ENCODE measurements at regions not wholly inside any gene's neighbourhood (a gene's known extent, or its start where the extent isn't known, plus 50 kb on each side); places are given as distances from the start of the nearest gene placed in this dataset.

DNA sequence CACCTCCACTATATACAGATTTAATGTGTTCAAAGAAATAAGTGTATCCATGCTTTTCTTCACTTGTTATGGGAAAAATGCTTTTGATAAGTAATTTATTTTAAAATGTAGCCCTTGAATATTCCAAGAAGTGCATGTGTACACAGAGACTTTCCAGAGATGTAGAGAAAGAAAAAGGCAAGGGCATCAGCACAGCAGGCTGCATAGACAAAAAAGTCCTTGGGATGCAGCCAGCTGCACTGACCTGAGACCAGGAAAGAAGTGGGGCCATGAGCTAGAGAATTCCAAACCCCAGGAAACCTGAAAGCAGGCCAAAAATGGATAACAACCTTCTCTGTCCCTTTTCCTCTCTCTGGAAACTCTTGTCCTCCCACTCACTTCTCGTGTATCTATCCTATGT, 51.6 kb upstream of the PRDM8 start:
- Mint-ChIP-seq H3K27me3 (ENCODE audit: low read depth) (peaks cover 2% of the 10 kb centered on the region), H3K4me1 (ENCODE audit: low read depth) (peaks cover 35% of the 10 kb centered on the region), H3K4me3 (no peak overlapping the region), H3K9me3 (no peaks in the 10 kb centered on the region), H3K27ac (no peak overlapping the region), H3K36me3 (ENCODE audit: low read depth) (peaks cover 10% of the 10 kb centered on the region)
- DNase-seq (ENCODE audit: low spot score) = no peak

DNA sequence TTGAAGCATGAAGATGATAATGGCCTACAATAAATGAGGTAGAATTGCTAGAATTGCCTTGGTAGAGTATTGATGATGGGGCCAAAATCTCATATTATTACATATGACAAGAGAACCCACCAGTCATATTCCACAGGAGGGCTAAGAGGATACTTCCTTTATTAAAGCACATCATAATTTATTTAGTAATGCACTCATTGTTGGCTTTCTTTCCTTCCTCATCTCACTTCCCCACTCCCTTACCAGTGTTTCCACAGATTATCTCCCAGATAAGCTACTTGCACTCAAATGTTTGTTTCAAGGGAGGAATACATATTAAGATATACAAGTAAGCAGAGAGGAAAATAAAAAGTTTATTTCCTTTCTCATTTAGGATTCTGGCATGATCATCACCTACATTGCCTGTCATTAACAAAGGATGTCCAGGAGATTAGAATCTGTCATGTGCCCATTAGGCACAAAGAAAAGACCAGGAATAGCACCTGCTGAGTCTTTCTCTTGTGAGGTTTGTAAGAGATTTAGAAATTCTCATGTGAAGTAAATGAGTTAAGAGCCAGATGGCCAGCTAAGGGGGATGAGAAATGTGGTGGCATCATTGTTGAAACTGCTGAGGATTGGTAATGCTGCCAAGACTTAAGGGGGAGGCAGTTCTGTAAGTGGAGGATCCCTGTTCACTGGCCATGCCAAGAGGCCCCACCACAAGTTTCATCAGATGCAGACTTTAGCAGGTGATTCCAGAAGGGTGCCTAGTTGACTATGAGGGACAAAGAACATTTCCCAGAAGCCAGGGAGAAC, 52.4 kb upstream of the PRDM8 start:
- H3K36me3 Mint-ChIP-seq (ENCODE audit: low read depth) = peaks cover 15% of the 10 kb centered on the region
- H3K27ac Mint-ChIP-seq = no peak overlapping the region
- no peaks in the 10 kb centered on the region for H3K9me3 Mint-ChIP-seq
- peaks cover 2% of the 10 kb centered on the region for H3K27me3 Mint-ChIP-seq (ENCODE audit: low read depth)
- DNase-seq (ENCODE audit: low spot score) = no peak
- H3K4me3 Mint-ChIP-seq = no peak overlapping the region
- peaks cover 42% of the 10 kb centered on the region for H3K4me1 Mint-ChIP-seq (ENCODE audit: low read depth)

DNA sequence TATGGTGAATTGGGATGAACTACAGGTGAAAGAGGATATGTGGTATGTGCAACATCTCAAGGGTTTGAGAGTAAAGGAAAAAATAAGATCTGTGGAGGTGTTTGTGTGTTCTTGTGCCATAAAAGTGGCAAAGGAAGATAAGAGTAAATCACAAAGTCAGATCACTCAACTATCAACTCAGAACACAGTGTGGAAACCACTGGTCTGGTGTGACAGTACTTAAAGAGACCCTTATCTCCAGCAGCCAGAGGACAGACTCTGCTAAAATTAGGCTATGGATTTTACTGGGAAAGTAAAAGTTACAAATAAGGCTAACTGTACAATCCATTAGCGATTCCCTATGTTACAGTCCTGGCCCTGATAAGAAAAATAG, 54.0 kb upstream of the PRDM8 start:
- no peak overlapping the region for H3K4me3 Mint-ChIP-seq
- peaks cover 55% of the 10 kb centered on the region for H3K4me1 Mint-ChIP-seq (ENCODE audit: low read depth)
- H3K27me3 Mint-ChIP-seq (ENCODE audit: low read depth) = no peaks in the 10 kb centered on the region
- no peaks in the 10 kb centered on the region for H3K9me3 Mint-ChIP-seq
- H3K27ac Mint-ChIP-seq = no peak overlapping the region
- no peak for DNase-seq (ENCODE audit: low spot score)
- H3K36me3 Mint-ChIP-seq (ENCODE audit: low read depth) = peaks cover 17% of the 10 kb centered on the region

DNA sequence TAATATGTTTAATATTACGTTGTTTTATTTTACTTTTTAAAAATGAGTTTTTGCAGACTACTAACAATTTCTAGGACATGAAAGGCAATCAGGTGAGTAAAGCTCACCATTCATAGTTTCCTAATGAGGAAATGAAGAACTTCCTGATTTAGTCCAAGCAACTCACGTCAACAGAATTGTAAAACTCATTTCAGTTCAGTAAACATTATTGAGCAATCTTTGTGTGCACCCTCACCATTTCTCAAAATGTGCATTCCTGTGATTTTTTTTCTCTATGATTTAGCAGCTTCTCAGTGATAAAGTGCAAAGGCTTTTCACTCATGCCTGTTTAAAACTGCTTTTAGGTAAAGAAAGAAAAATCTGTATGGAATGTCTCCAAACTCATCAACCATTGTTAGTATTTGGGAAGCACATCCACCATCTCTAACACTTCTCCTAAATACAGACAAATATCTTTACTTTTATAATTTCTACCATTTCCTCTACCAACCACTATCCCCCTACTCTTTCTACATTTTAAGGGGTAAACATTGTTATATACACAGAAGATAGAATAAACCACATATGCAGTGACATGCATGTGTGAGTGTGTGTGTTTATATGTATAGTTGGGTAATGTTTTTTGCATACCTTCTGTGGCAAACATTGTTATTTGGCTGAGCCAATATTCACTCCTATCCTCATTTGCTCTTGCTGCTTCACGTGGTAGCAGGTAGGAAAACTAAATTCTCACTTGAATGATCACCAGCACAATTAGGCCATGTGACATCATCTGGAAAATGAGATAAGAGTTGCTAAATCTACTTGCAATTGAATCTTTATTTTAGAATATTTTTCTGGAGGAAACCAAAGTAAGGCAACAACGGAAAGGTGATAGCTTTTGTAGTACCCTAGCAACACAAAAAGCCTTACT, 54.7 kb upstream of the PRDM8 start:
- H3K4me3 Mint-ChIP-seq = no peak overlapping the region
- H3K27ac Mint-ChIP-seq = no peak overlapping the region
- peaks cover 20% of the 10 kb centered on the region for H3K36me3 Mint-ChIP-seq (ENCODE audit: low read depth)
- H3K9me3 Mint-ChIP-seq = peaks cover 3% of the 10 kb centered on the region
- H3K27me3 Mint-ChIP-seq (ENCODE audit: low read depth) = no peaks in the 10 kb centered on the region
- H3K4me1 Mint-ChIP-seq (ENCODE audit: low read depth) = peaks cover 61% of the 10 kb centered on the region
- DNase-seq (ENCODE audit: low spot score) = no peak

DNA sequence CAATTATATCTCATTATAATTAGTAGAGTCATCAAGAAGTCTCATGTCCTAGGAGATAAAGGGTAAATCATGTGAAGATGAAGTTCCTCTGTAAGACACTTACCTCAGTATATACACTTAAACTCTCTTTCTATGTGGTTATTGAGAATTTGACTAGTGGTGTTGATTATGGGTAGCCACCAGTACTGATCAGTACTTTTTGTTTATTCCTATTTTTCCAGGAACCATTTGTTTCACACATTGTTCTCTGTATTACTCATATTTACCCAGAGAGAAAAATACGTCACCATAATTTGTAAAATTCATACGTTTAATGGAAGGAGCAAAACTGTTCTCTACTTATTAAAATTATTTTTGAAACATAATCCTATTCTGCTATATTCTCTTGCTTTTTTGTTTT, 55.8 kb upstream of the PRDM8 start:
- Mint-ChIP-seq H3K36me3 (ENCODE audit: low read depth) (peaks cover 24% of the 10 kb centered on the region), H3K4me1 (ENCODE audit: low read depth) (peaks cover 66% of the 10 kb centered on the region), H3K27me3 (ENCODE audit: low read depth) (no peaks in the 10 kb centered on the region), H3K9me3 (peaks cover 11% of the 10 kb centered on the region), H3K27ac (no peak overlapping the region), H3K4me3 (peak overlapping the region; percentile 27)
- no peak for DNase-seq (ENCODE audit: low spot score)

DNA sequence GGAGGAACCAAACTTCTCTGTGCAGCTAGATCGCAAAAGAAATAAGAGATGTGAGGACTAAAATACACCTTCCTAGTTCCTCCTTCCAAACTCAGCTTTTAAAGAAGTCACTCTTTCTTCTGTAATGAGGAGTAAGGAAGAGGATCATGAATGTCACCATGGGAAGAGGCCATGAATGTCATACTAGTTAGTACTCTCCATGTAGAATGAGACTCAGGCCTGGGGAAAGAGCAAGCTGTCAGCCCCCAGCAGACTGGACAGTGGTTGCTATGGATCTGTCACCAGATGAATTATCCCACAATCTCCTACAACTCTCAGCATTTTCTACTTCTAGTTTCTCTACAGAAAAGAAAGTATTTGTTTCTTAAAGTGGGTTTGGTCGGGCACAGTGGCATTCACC, 57.1 kb upstream of the PRDM8 start:
- peaks cover 30% of the 10 kb centered on the region for H3K36me3 Mint-ChIP-seq (ENCODE audit: low read depth)
- H3K9me3 Mint-ChIP-seq = peaks cover 16% of the 10 kb centered on the region
- no peak for DNase-seq (ENCODE audit: low spot score)
- peaks cover 71% of the 10 kb centered on the region for H3K4me1 Mint-ChIP-seq (ENCODE audit: low read depth)
- no peaks in the 10 kb centered on the region for H3K27me3 Mint-ChIP-seq (ENCODE audit: low read depth)
- peak overlapping the region; percentile 17 for H3K27ac Mint-ChIP-seq
- H3K4me3 Mint-ChIP-seq = no peak overlapping the region

DNA sequence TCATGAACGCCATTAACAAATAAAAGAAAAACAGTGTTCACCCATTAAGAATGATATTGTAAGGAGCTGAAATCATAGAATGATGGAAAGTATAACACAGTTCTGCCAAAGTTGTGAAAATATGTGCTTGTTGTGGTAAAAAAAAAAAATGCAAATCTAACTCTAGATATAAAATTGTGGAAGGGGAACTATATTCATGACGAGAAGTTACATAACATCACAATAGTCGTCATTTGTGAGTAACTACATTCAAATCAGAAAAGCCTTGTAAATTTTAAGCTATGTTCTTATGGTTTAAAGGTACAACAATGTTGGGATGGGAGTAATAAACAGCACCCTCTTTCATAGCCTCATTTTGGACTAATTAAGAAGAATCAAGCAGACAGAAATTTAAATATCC, 57.6 kb upstream of the PRDM8 start:
- Mint-ChIP-seq H3K4me1 (ENCODE audit: low read depth) (peaks cover 69% of the 10 kb centered on the region), H3K36me3 (ENCODE audit: low read depth) (peaks cover 30% of the 10 kb centered on the region), H3K27me3 (ENCODE audit: low read depth) (no peaks in the 10 kb centered on the region), H3K27ac (peak overlapping the region; percentile 78), H3K9me3 (peaks cover 16% of the 10 kb centered on the region), H3K4me3 (peak overlapping the region; percentile 19)
- no peak for DNase-seq (ENCODE audit: low spot score)

DNA sequence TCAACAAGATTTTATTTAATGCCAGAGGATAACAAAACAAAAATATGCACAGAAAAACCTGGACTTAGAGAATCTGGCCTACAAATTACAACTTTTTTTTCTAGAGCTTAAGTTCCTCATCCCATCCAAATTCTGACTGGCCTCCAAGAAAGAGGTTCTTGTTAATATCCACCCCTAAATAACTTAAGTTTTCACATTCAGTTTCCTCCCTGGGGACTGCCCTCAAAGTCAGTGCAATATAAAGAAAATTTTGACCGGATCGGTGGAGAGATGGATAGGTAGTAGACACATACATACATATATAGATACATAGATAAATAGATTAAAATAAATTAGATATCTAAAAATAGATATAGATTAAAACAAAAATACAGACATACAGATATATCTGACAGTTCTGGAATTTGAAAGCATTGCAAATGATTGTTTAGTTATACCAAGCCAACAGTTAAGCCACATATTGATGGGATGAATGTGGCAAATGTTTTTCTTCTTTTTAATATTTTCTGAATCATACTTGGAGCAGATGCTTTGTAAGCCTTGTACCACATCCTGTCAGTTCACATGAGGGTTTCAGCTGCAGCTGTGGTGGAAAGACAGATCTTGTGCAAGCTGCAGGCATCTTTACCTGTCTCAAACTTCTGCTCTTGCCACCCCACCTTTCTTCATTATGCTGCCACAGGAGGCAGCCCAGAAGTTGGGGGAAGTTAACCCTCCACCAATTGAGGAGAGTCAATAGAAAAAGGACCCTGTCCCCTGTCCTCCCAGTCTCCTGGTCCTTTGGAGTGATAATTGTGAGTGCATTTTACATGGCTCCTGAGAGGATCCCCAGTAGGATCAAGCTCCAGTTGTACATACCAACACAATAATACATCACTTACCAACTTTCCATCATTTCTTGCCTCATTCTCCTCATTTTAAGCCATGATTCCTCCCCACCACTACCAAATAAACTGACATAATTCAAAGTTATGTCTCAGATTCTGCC, 58.5 kb upstream of the PRDM8 start:
- Mint-ChIP-seq H3K4me3 (peak overlapping the region; percentile 62), H3K27ac (peak overlapping the region; percentile 78), H3K9me3 (peaks cover 16% of the 10 kb centered on the region), H3K36me3 (ENCODE audit: low read depth) (peaks cover 30% of the 10 kb centered on the region), H3K4me1 (ENCODE audit: low read depth) (peaks cover 69% of the 10 kb centered on the region), H3K27me3 (ENCODE audit: low read depth) (no peaks in the 10 kb centered on the region)
- peak; percentile 68 for DNase-seq (ENCODE audit: low spot score)

DNA sequence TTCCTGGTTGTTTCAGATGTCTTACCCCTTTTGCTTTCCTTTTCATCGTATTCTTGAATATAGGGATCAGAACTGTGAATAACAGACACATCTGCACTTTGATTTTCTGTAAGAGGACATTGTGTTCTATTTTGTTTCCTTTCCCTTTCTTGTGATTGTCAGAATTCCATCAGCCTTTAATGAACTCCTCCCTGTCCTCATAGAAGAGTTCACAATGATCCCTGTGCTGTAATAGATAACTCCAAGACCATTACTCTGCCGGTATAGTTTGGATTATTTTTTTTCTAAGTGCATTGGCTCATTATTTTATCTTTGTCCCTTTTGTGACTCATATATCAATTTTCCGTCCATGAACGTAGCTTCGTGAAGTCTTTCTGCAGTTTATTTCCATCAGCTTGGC, 59.7 kb upstream of the PRDM8 start:
- Mint-ChIP-seq H3K4me1 (ENCODE audit: low read depth) (peaks cover 58% of the 10 kb centered on the region), H3K27me3 (ENCODE audit: low read depth) (no peaks in the 10 kb centered on the region), H3K9me3 (peaks cover 16% of the 10 kb centered on the region), H3K27ac (peak overlapping the region; percentile 78), H3K36me3 (ENCODE audit: low read depth) (peaks cover 27% of the 10 kb centered on the region), H3K4me3 (peak overlapping the region; percentile 5)
- no peak for DNase-seq (ENCODE audit: low spot score)

DNA sequence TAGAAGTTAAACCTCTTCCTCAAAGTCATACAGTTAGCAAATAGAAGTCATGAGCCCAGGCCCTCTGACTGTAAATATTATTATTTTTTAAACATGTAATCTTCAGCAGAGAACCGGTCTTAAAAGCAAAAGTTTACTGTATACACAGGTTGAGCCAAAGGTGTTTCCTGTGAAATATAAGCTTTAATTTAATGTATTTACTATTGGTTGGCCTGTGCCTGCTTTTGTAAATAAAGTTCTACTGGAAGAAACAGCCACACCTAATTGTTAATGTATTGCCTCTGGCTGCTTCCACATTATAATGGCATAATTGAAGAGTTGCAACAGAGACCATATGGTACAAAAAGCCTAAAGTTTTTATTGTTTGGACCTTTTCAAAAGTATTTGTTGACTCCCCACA, 61.0 kb upstream of the PRDM8 start:
- DNase-seq (ENCODE audit: low spot score) = no peak
- Mint-ChIP-seq H3K36me3 (ENCODE audit: low read depth) (peaks cover 24% of the 10 kb centered on the region), H3K4me1 (ENCODE audit: low read depth) (peaks cover 50% of the 10 kb centered on the region), H3K4me3 (no peak overlapping the region), H3K27me3 (ENCODE audit: low read depth) (no peaks in the 10 kb centered on the region), H3K9me3 (peaks cover 16% of the 10 kb centered on the region), H3K27ac (no peak overlapping the region)

DNA sequence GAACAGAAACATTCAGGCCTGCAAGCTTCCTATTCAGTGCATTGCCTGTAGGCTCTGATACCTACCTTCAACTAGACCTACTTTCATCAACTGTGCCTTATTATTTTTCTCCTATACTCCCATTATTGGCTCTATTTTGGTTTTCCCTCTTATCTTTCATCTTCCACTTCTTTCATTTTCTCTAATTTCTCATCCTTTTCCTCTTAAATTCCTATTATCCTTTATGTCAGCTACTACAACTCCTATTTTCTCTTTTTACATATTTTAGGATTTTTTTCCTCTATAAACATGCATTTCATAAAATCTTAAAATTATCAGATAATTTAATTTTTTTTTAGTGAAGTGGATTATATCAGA, 61.6 kb upstream of the PRDM8 start:
- no peak overlapping the region for H3K4me3 Mint-ChIP-seq
- H3K4me1 Mint-ChIP-seq (ENCODE audit: low read depth) = peaks cover 49% of the 10 kb centered on the region
- no peaks in the 10 kb centered on the region for H3K27me3 Mint-ChIP-seq (ENCODE audit: low read depth)
- no peak overlapping the region for H3K27ac Mint-ChIP-seq
- no peak for DNase-seq (ENCODE audit: low spot score)
- peaks cover 16% of the 10 kb centered on the region for H3K9me3 Mint-ChIP-seq
- peaks cover 22% of the 10 kb centered on the region for H3K36me3 Mint-ChIP-seq (ENCODE audit: low read depth)

DNA sequence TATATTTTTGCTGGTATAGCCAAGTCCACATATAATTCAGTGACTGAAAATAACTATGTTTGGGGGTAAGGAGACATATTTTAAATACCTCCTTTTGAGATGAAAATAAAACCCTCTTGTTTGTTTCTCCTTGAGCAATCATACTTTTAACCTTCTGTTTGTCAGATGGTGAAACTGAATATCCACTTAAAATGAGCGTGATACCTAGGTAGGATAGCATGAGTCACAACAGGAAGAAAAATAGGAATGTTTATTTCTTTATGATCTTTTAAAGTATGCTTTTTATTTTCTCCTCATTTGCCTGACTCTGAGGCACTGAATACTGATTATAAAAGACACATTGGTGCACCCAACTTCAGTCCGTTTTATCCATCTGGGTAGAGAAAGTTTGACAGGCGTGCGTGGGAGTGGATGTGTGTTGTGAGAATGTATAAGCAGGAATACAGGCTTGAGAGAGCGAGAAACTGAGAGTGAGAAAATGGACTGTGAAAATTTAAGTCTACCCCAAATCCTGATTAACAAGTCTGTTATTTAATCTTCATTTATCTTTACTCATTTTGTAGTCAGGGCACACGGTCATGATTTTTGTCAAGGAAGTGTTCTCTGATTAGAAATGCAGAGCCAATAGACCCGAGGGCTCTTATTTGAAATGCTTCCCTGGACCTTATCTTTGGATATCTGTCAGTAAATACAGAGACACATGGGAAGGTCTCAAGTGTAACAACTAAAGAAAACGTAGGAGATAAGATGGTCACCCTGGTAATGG, 62.1 kb upstream of the ANTXR2 start:
- H3K27ac Mint-ChIP-seq = no peak overlapping the region
- peaks cover 18% of the 10 kb centered on the region for H3K36me3 Mint-ChIP-seq (ENCODE audit: low read depth)
- no peaks in the 10 kb centered on the region for H3K27me3 Mint-ChIP-seq (ENCODE audit: low read depth)

DNA sequence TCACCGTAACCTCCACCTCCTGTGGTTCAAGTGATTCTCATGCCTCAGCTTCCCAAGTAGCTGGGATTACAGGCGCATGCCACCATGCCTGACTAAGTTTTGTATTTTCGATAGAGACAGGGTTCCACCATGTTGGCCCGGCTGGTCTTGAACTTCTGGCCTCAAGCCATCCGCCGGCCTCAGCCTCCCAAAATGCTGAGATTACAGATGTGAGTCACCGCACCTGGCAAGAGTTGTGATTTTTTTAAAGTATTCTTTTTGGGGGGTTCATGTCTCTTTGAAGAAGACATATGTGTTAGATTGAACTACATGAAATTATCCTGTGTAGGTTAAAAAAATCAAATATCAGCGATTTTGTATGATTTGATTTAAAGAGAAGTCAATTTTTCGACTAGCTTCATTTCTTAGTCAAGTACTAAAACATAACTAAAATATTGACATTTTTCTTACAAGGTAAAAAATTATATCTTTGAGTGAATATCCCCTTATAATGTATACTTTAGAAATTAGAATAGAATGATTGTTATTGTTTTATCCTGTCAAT, 60.3 kb upstream of the ANTXR2 start:
- H3K27me3 Mint-ChIP-seq (ENCODE audit: low read depth) = no peaks in the 10 kb centered on the region
- peaks cover 44% of the 10 kb centered on the region for H3K4me1 Mint-ChIP-seq (ENCODE audit: low read depth)
- peaks cover 16% of the 10 kb centered on the region for H3K9me3 Mint-ChIP-seq
- peaks cover 16% of the 10 kb centered on the region for H3K36me3 Mint-ChIP-seq (ENCODE audit: low read depth)
- DNase-seq (ENCODE audit: low spot score) = no peak
- H3K4me3 Mint-ChIP-seq = no peak overlapping the region
- no peak overlapping the region for H3K27ac Mint-ChIP-seq

More for the DNA sequence above, 62.1 kb upstream of the ANTXR2 start:
- peaks cover 16% of the 10 kb centered on the region for H3K9me3 Mint-ChIP-seq
- no peak overlapping the region for H3K4me3 Mint-ChIP-seq
- no peak for DNase-seq (ENCODE audit: low spot score)
- H3K4me1 Mint-ChIP-seq (ENCODE audit: low read depth) = peaks cover 45% of the 10 kb centered on the region
